ENCODE measurements at regions not wholly inside any gene's neighbourhood (a gene's known extent, or its start where the extent isn't known, plus 50 kb on each side); places are given as distances from the start of the nearest gene placed in this dataset.

DNA sequence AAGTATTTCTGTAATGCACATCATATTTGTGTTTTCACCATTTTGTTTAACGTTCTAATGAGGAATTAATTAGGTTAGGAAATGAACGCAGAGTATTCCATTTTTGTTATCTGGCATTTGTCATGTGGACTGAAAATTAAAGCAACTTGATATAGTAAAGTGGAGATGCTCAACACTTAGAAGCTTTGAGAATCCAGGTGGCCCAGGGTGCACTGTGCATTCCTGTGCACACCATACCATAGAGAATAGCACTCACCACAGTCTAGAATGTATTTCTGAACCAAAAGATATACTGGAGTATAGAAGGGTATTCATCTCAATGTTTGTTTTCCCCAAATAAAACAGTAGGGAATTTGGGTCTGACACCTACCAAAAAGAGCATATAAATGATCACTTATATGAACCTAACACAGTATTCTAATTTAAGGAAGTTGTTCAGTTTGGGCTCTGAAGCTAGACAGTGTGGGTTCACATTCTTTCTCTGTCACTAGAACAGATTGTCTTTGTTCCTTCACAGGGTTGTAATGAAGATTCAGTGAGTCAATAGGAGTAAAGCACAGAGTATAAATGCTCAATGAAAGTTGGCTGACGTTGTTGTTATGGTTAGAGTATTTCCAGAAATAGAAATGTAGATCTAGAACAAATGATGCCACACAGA is 125.6 kb upstream of the DMRT1 start:
- no peak overlapping the region for H3K4me3 ChIP-seq (ENCODE audit: insufficient read depth, low read depth, low read length)
- no peak overlapping the region for H2BK15ac ChIP-seq (ENCODE audit: low read depth, low read length)
- peak; percentile 75 for ATAC-seq (ENCODE audit: low read depth)
- H4K8ac ChIP-seq (ENCODE audit: low read depth in 2 of 2, low read length in 2 of 2), result no peak overlapping the region
- peak overlapping the region; percentile 22; the same call in 1 of the 2 replicates for H3K4ac ChIP-seq (ENCODE audit: low read depth, low read length)
- H3K9me3 ChIP-seq (ENCODE audit: control insufficient read depth, insufficient read depth, low read length), result no peaks in the 10 kb centered on the region
- no peak overlapping the region for H3K14ac ChIP-seq (replicated peaks; ENCODE audit: low read depth, low read length)
- intact Hi-C loops (cut with micrococcal nuclease), result loop anchor here (2.0 kb wide), 1 partner anchor 13 kb away; no protein-coding TSS in a partner anchor
- no TSS peak for BruUV-seq (replicated peaks)
- H2AFZ ChIP-seq (replicated peaks; ENCODE audit: low read length, poor library complexity), result no peak overlapping the region
- peaks cover 26% of the 10 kb centered on the region for H3K36me3 ChIP-seq (ENCODE audit: control insufficient read depth, insufficient read depth, low read length)
- dilution Hi-C loops (cut with HindIII; ENCODE audit: low sequenced_read_pairs, unreplicated experiment), result no loop called here
- peak overlapping the region; percentile 52; the same call in 1 of the 2 replicates for H2AK5ac ChIP-seq (ENCODE audit: low read depth, low read length)
- peak overlapping the region; percentile 13; the same call in 1 of the 2 replicates for H2BK120ac ChIP-seq (ENCODE audit: low read depth, low read length)
- in situ Hi-C loops (cut with MboI; ENCODE audit: low sequenced_read_pairs), result no loop called here
- H3K79me1 ChIP-seq (ENCODE audit: low read depth in 1 of 2, low read length in 2 of 2), result peaks cover 26 to 73% of the 10 kb centered on the region in 2 experiments
- no peak overlapping the region for H3K9ac ChIP-seq (ENCODE audit: low read depth, low read length)
- ChIA-PET CTCF (interaction anchor here (0.8 to 1.3 kb wide), 2 partner anchors 41 to 98 kb away, joined by 3 to 4 read pairs; no protein-coding TSS in a partner anchor), POLR2A (ENCODE audit: unreplicated experiment) (no interaction called here)
- peaks cover 33% of the 10 kb centered on the region for H3K9me1 ChIP-seq (ENCODE audit: insufficient read depth, low read length)
- H2AK9ac ChIP-seq (replicated peaks; ENCODE audit: low read depth, low read length, poor library complexity), result no peak overlapping the region
- TF ChIP-seq NFE2L2 (IDR thresholded peaks at IDR 0.05; ENCODE audit: low read depth, low read length) (no peak), FOS (IDR thresholded peaks at IDR 0.05; ENCODE audit: low read depth, low read length) (no peak), RAD21 (IDR thresholded peaks at IDR 0.05; ENCODE audit: low read length) (no peak), RCOR1 (IDR thresholded peaks at IDR 0.05; ENCODE audit: insufficient replicate concordance, low read length) (no peak), POLR2A (IDR thresholded peaks at IDR 0.05; ENCODE audit: low read depth, low read length) (no peak), SMC3 (IDR thresholded peaks at IDR 0.05; ENCODE audit: low read depth, low read length) (no peak), CHD1 (IDR thresholded peaks at IDR 0.05; ENCODE audit: low read depth, low read length) (no peak)
- TF ChIP-seq, protein P1, sequence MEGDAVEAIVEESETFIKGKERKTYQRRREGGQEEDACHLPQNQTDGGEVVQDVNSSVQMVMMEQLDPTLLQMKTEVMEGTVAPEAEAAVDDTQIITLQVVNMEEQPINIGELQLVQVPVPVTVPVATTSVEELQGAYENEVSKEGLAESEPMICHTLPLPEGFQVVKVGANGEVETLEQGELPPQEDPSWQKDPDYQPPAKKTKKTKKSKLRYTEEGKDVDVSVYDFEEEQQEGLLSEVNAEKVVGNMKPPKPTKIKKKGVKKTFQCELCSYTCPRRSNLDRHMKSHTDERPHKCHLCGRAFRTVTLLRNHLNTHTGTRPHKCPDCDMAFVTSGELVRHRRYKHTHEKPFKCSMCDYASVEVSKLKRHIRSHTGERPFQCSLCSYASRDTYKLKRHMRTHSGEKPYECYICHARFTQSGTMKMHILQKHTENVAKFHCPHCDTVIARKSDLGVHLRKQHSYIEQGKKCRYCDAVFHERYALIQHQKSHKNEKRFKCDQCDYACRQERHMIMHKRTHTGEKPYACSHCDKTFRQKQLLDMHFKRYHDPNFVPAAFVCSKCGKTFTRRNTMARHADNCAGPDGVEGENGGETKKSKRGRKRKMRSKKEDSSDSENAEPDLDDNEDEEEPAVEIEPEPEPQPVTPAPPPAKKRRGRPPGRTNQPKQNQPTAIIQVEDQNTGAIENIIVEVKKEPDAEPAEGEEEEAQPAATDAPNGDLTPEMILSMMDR (conservative IDR thresholded peaks at IDR 0.05; ENCODE audit: low read depth, low read length), result no peak
- H2BK5ac ChIP-seq (ENCODE audit: low read depth, low read length, poor library complexity, severe bottlenecking), result peak overlapping the region; percentile 35
- no peak overlapping the region for H3K56ac ChIP-seq (ENCODE audit: extremely low read depth, insufficient read depth, low read length)
- no peak overlapping the region for H4K5ac ChIP-seq (ENCODE audit: low read depth, low read length)
- H3K23ac ChIP-seq (ENCODE audit: low read depth, low read length), result peak overlapping the region; percentile 13; the same call in 1 of the 2 replicates
- H3K27ac ChIP-seq (ENCODE audit: insufficient read depth, low read length), result no peak overlapping the region
- DNase-seq, result peak; percentile 68
- H3K18ac ChIP-seq (ENCODE audit: low read depth, low read length), result no peak overlapping the region
- H3K27me3 ChIP-seq (ENCODE audit: control insufficient read depth, insufficient read depth, low read length), result no peaks in the 10 kb centered on the region
- H3K4me2 ChIP-seq (ENCODE audit: low read depth, low read length), result peak overlapping the region; percentile 47
- H4K20me1 ChIP-seq (ENCODE audit: insufficient read depth, low read length), result no peaks in the 10 kb centered on the region
- peaks cover 20% of the 10 kb centered on the region for H3K4me1 ChIP-seq (ENCODE audit: control insufficient read depth, insufficient read depth, low read length)
- H2BK20ac ChIP-seq (ENCODE audit: low read depth, low read length), result no peak overlapping the region; the same call in 1 of the 2 replicates
- H4K91ac ChIP-seq (ENCODE audit: insufficient read depth, low read depth, low read length), result no peak overlapping the region
- WGBS, 2 experiments (ENCODE audit: extremely low coverage in 2 of 2, insufficient read length in 1 of 2), result no CpG with 5 or more reads among the region's 3 CpGs

Data from IMR-90 (cell line).